Thyroid gland (tissue), 4 donors: ENCODE measurements at regions not wholly inside any gene's neighbourhood (a gene's known extent, or its start where the extent isn't known, plus 50 kb on each side); places are given as distances from the start of the nearest gene placed in this dataset.

Experiments
- DNase-seq, 2 donors: peaks; one replicate each; pipeline ENCODE4 v3.0.0-alpha.2; 2019
- H3K27ac ChIP-seq, 3 donors: fragments of 200-600 bp; sonication (generic); 1 replicate in 2 of 3; 2 replicates in 1 of 3; pipeline ENCODE4 v1.5.1; 2016 to 2019; ENCODE audit warnings: mild to moderate bottlenecking in 1 of 3, moderate library complexity in 1 of 3
- H3K27me3 ChIP-seq: fragments of 200-600 bp; sonication (generic); one replicate; pipeline ENCODE4 v1.5.1; 2019
- H3K36me3 ChIP-seq, 2 donors: fragments of 200-600 bp; sonication (generic); one replicate each; pipeline ENCODE4 v1.5.1; 2016 to 2019
- H3K4me1 ChIP-seq, 2 donors: fragments of 200-600 bp; sonication (generic); one replicate each; pipeline ENCODE4 v1.5.1; 2017 to 2019
- H3K4me3 ChIP-seq, 3 donors: fragments of 200-600 bp; sonication (generic); replicated peaks in 1 of 3; 1 replicate in 2 of 3; 2 replicates in 1 of 3; pipeline ENCODE4 v1.5.1; 2016; ENCODE audit warnings: mild to moderate bottlenecking in 1 of 3
- H3K9me3 ChIP-seq: fragments of 200-600 bp; sonication (generic); one replicate; pipeline ENCODE4 v1.5.1; 2017
- POLR2A ChIP-seq, 2 donors: fragments of 450-650 bp; IDR thresholded peaks; one replicate each; pipeline ENCODE4 v1.6.1; 2017; ENCODE audit warnings: antibody characterized with exemption in 2 of 2, mild to moderate bottlenecking in 2 of 2, moderate library complexity in 1 of 2
- WGBS, 2 donors: methylation state at CpG; one replicate each; pipeline ENCODE4 v1.1.5; 2017; 5-methylcytosine and 5-hydroxymethylcytosine counted together
- intact Hi-C: fragments of 100-400 bp; cut with DNase I; formaldehyde crosslinking; loops from one replicate; pipeline ENCODE4 v1.15.1; 2023
- TF ChIP-seq, protein P1 (sequence below), 6 experiments: fragments of 200-600 bp in 3 of 6; fragments of 450-650 bp in 3 of 6; sonication (generic) in 3 of 6; IDR thresholded peaks; one replicate each; pipeline ENCODE4 v1.5.1; 2016 to 2019; ENCODE audit warnings: antibody characterized with exemption in 6 of 6, mild to moderate bottlenecking in 2 of 6, inconsistent platforms in 1 of 6, moderate library complexity in 1 of 6

DNA sequence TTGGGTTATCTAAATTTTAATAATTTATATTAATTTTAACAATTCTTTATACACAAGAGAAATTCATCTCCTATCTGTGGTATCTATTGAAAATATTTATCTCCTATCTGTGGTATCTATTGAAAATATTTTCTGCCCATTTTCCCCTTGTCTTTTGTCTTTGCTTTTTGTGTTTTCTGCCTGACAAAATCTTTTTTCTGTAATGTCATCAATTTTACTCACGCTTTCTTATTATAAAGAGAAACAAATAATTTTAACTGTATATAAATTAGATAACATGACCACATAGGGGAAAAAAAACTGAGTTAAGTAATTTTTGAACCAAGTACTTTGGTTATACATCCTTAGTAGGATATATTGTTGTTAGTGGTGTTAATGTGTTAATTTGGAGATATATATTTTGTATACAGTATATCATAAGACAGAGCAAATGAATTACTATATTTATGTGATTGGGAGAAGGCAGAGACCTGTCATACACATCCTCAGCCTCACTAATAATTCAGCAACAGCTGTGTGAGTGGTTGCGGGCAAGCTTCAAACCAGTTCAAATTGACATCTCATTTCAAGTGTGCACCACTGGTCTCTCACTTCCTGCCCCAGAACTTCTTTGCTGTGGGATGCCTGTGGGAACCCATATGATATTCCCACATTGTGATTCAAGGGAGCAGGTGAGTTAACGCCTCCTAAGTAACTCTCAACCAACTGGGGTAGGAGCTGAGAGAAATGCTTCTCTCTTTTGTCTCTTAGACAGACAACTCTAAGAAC, 292.4 kb downstream of the SP3 start:
- WGBS, 2 donors, result 96 to 97% methylated on average over 3 of the region's 3 CpGs
- Histone ChIP-seq H3K4me1 (no peaks in the 10 kb centered on the region), H3K9me3 (no peaks in the 10 kb centered on the region), H3K27me3 (no peaks in the 10 kb centered on the region), H3K36me3 (no peaks in the 10 kb centered on the region), H3K4me3 (no peak overlapping the region), H3K27ac (no peak overlapping the region)
- intact Hi-C loops, result no loop called here
- no peak for DNase-seq
- TF ChIP-seq, protein P1, sequence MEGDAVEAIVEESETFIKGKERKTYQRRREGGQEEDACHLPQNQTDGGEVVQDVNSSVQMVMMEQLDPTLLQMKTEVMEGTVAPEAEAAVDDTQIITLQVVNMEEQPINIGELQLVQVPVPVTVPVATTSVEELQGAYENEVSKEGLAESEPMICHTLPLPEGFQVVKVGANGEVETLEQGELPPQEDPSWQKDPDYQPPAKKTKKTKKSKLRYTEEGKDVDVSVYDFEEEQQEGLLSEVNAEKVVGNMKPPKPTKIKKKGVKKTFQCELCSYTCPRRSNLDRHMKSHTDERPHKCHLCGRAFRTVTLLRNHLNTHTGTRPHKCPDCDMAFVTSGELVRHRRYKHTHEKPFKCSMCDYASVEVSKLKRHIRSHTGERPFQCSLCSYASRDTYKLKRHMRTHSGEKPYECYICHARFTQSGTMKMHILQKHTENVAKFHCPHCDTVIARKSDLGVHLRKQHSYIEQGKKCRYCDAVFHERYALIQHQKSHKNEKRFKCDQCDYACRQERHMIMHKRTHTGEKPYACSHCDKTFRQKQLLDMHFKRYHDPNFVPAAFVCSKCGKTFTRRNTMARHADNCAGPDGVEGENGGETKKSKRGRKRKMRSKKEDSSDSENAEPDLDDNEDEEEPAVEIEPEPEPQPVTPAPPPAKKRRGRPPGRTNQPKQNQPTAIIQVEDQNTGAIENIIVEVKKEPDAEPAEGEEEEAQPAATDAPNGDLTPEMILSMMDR (IDR thresholded peaks at IDR 0.05), result no peak
- TF ChIP-seq POLR2A (IDR thresholded peaks at IDR 0.05), result no peak

DNA sequence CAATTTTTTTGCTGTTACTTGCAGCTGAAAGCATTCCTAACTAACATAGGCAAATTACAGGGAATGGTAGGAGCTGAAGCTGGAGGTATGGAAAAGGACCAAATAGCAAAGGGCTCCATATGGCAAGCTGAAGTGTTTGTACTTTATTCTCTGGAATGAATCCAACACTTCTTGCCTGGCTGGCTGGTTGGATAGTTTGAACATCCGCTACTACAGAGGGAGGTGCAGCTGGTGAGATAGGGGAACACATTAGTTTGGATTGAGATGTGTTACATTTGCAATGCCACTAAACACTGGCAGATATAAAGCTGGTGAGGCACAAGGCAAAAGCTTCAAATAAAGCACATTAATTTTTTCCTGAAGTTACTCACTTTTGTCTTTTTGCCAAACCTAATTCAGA, 291.5 kb downstream of the SP3 start:
- DNase-seq, result no peak
- TF ChIP-seq, protein P1 (IDR thresholded peaks at IDR 0.05), result no peak
- intact Hi-C loops, result no loop called here
- 83 to 92% methylated on average over 1 of the region's 1 CpG for WGBS, 2 donors
- Histone ChIP-seq H3K4me1 (no peaks in the 10 kb centered on the region), H3K27ac (no peak overlapping the region), H3K9me3 (no peaks in the 10 kb centered on the region), H3K27me3 (no peaks in the 10 kb centered on the region), H3K4me3 (no peak overlapping the region), H3K36me3 (no peaks in the 10 kb centered on the region)

- H3K27ac ChIP-seq, result no peak overlapping the region
- no peak for DNase-seq
- H3K4me1 ChIP-seq, result no peaks in the 10 kb centered on the region
- WGBS, 2 donors, result 64 to 79% methylated on average over 1 of the region's 1 CpG
- intact Hi-C loops, result no loop called here
- no peak overlapping the region for H3K4me3 ChIP-seq
- H3K36me3 ChIP-seq, result no peaks in the 10 kb centered on the region
- no peak for TF ChIP-seq POLR2A (IDR thresholded peaks at IDR 0.05)
- TF ChIP-seq, protein P1 (IDR thresholded peaks at IDR 0.05), result no peak
- H3K9me3 ChIP-seq, result no peaks in the 10 kb centered on the region
- no peaks in the 10 kb centered on the region for H3K27me3 ChIP-seq
Measured at GRCh38 chr2:173676647-173677046, 288.5 kb downstream of the SP3 start.

GRCh38 chr2:173678186-173678585, 287.0 kb downstream of the SP3 start:
- intact Hi-C loops, result no loop called here
- no peaks in the 10 kb centered on the region for H3K36me3 ChIP-seq
- TF ChIP-seq, protein P1 (IDR thresholded peaks at IDR 0.05), result no peak
- TF ChIP-seq POLR2A (IDR thresholded peaks at IDR 0.05), result no peak
- WGBS, 2 donors, result 77 to 83% methylated on average over 1 of the region's 1 CpG
- no peaks in the 10 kb centered on the region for H3K9me3 ChIP-seq
- no peak overlapping the region for H3K27ac ChIP-seq
- H3K4me1 ChIP-seq, result peaks cover 0 to under 1% of the 10 kb centered on the region in 2 donors
- no peaks in the 10 kb centered on the region for H3K27me3 ChIP-seq
- DNase-seq, result no peak
- no peak overlapping the region for H3K4me3 ChIP-seq

- H3K27ac ChIP-seq, result no peak overlapping the region
- no peaks in the 10 kb centered on the region for H3K36me3 ChIP-seq
- TF ChIP-seq, protein P1 (IDR thresholded peaks at IDR 0.05), result no peak
- TF ChIP-seq POLR2A (IDR thresholded peaks at IDR 0.05), result no peak
- H3K4me3 ChIP-seq, result no peak overlapping the region
- intact Hi-C loops, result no loop called here
- H3K9me3 ChIP-seq, result no peaks in the 10 kb centered on the region
- H3K4me1 ChIP-seq, result peaks cover 14 to 15% of the 10 kb centered on the region in 2 donors
- no peak for DNase-seq
- 79 to 84% methylated on average over 3 of the region's 3 CpGs for WGBS, 2 donors
- H3K27me3 ChIP-seq, result no peaks in the 10 kb centered on the region
Measured at GRCh38 chr2:173680574-173680973, 284.6 kb downstream of the SP3 start.
